NCI-H2196 treated with DMSO at 0.1 percent for 48 hours (cell line): ENCODE measurements at regions not wholly inside any gene's neighbourhood (a gene's known extent, or its start where the extent isn't known, plus 50 kb on each side); places are given as distances from the start of the nearest gene placed in this dataset.

Source experiments
- DNase-seq: peaks from one replicate; lab custom pipeline; 2025; ENCODE audit not compliant: unreplicated experiment; lab: John Stamatoyannopoulos, UW

- DNase-seq = no peak
Measured at GRCh38 chr9:16092142-16093091, 539.6 kb downstream of the CCDC171 start.

DNA sequence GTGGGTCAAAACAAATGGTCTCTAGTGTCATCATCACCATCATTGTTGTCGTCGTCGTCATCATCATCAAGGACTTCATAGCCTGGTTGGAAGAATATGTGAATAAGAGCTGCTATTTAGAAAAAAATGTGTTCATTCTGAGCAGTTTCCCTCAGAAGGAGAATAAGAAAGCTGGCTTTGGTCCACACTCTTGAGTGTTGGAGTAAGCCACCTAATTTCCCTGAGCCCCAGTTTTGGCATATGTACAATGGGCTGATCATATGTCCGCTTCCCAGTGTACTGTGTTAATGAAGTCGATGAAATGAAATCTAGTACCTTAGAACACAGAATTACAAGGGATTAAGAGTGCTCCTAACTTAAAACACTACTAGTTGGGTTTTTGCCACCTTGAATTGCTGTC, 545.5 kb downstream of the CCDC171 start:
- no peak for DNase-seq

DNA sequence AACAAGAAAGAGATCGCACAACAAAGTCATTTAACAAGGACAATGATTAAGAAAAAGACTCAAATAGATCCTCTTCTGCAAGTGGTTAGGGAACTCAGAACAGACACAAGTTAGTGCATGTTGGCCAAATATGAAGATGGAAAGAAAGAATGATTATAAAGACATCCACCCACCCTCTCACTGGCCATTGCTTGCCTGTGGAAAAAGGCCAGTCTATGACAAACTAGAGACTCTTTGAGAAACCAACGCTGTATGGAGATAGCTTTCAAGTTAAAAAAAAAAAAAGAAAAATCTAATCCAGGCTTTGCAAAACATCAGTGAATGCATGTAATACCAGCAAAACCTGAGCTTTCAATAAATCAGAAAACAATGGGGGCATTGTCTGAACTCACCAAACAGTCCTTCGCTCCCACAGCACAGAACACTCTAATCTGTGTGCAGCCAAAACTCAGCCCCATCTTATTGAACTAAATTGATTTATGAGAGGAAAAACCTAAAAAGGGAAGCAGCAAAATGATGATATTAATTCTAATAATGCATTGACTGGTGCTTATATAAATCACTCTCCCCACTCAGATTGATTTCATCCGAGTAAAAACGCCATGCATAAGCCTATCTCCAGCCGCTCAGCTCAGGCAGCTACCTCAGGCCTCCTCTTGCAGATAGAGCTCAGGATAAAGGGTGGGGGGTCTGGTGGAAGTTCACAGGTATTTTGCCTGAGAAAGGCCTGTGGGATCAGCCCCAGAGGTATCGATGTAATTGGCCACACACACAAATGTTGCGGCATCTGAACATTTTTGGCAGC, 547.1 kb downstream of the CCDC171 start:
- DNase-seq = no peak

GRCh38 chr9:16100537-16101091, 547.8 kb downstream of the CCDC171 start:
- no peak for DNase-seq

DNA sequence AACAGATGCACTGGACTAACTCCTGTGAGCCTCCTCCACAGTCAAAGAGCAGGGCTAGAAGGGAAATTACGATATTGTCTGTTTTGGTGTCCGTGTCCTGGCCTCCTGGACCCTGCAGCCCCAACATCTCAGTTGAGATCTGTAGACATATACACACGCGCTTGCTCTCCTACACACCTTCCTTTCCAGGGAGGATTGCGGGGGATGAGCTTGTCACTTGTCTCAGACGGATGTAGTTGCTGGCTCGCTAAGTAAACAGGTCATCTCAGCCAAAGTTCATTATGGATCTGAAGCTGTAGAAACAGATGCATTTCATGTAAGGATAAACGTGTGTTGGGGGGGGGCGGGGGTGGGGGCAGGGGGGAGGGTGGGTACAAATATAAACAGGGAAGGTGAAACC, 549.3 kb downstream of the CCDC171 start:
- no peak for DNase-seq

DNA sequence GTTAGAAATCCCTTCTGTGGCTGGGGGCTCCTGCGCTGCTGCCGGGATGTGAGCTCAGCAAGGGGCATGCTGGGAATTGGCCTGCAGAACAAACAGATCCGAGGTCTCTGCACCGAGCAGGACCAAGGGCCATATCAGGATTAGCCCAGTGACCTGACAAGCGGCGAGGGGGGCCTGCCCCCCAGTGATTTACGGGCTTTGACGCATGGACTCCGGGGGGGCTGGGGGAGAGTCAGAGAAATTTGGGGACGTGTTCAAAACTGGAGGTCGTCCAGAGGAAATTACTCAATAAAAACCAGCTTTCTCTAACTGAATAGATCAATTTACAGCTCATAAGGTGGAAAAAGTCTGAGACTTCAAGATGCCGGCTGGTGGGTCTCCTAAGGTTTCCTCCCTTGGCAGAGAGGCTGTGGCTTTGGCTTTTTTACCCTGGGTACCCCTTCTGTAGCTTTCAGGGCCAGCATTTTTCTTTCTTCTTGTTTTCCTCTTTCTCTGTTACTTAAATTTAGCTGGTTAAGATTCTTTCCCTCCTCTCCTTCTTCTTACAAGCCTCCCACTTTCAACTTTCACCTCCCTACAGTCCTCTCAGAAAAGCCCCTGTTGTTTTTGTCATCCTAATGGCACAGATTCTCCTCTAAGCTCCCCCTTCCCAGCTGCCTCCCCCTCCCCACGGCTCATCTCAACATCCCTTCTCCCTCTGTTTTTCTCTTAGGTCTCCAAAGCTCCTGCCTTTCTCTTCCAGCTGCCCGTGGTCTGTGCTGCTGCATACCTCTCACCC, 551.0 kb downstream of the CCDC171 start:
- no peak for DNase-seq

GRCh38 chr9:16105168-16106020, 552.6 kb downstream of the CCDC171 start:
- DNase-seq = no peak

DNA sequence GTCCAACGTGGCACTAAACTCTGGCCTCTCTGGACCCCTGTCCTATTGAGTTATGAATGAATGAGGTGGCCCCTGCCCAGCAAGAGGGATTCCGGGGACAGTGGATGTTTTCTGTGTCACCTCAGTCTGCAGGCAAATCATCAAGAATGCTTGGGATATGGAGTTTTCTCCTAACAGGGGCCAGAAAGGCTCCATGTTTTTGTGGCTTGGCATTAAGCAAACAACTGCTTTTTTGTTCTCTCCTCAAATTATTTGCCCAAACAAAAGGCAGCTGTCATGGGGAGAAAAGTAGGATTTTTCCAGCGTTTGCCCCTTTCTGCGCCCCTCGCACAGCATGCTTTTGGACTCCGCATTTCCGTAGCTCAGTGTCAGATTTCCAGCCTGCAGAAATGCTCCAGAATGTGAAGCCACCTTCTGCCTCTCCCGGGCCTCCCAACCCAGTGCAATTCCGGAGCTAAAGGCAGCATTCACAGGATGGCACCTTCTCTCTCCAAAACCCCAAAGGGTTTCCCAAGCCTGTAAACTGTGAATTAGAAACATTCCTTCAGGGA, 553.3 kb downstream of the CCDC171 start:
- DNase-seq = no peak

DNA sequence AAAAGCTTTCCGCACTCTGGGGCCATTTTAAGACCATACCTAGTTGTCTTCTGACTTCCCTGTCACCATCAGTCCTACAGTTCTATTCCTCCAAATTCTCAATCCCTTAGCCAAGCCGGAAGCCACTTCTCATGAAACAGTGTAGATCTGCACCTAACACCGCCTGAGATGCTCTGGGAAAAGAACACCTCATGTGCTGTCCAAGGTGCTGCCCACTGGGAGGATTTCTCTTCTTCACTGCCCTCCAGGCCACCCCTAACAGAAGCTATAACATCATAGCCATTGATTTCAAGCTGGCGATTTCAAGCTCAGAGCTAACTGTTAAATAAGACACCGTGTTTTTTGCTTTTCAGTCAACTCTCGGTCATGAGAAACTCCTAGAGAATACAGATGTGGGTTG, 559.3 kb downstream of the CCDC171 start:
- no peak for DNase-seq

GRCh38 chr9:16115994-16116393, 563.2 kb downstream of the CCDC171 start:
- DNase-seq = no peak

- no peak for DNase-seq
Measured at GRCh38 chr9:16118043-16118442, 565.2 kb downstream of the CCDC171 start.

GRCh38 chr9:16119261-16120230, 566.7 kb downstream of the CCDC171 start:
- DNase-seq = no peak

DNA sequence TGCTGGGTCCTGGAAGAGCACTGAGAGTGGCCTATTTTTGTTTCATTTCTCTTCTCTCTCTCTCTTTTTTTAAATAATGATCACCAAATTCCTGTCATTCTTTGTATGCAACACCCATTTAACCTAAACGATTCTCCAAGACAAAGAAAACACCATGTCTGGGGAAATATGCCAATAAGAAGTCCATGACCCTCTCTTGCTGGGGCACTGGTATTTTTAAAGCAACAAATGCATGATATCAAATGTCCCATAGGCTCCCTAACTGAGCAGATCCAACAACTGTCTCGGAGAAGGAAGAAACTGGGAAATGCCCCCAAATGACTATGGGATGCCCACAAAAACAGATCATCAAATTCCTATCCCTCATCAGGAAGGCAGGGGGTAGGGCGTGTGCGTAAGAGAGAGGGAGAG, 567.4 kb downstream of the CCDC171 start:
- no peak for DNase-seq

DNA sequence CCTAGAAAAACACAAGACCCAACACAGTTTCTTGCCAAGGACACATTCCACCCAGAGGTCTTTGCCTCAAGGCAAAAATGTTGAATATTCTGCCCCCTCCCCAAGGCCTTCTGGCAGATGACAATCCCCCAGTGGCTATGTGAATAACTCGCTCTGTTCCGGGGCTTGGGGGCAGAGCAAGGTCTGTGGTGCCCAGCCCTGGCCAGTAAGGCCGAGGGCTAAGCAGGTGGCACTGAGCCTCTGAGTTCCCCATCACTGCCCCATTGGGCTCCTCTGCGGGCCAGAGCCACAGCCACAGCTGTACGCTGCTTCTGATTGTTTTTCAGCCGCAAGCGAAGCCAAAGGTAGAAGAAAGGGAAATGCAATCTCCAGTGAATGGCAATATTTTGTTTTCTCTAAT, 567.9 kb downstream of the CCDC171 start:
- no peak for DNase-seq

GRCh38 chr9:16121168-16121567, 568.3 kb downstream of the CCDC171 start:
- no peak for DNase-seq

GRCh38 chr9:16121601-16122286, 568.9 kb downstream of the CCDC171 start:
- DNase-seq = no peak

DNA sequence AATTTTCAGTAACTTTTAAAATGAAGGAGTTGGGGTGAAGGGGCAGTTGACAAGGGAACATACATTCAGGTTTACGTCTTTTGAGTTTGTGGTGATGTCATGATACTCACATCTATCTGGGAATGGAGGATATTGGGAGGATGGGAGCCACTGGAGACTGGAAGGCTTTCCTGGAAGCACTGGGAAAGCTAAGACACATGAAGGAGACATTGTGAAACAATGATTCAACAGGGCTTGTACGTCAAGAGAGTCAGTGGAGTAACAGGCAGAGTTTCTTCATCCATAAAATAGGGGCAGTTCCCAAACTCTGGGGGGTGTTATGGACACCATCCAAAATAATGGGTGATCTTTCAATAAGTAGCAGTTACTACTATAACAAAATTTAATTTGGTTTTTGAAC, 572.8 kb downstream of the CCDC171 start:
- no peak for DNase-seq

GRCh38 chr9:16126042-16126441, 573.2 kb downstream of the CCDC171 start:
- DNase-seq = no peak
